ACC112 (cell line): ENCODE measurements at regions not wholly inside any gene's neighbourhood (a gene's known extent, or its start where the extent isn't known, plus 50 kb on each side); places are given as distances from the start of the nearest gene placed in this dataset.
A peak's percentile ranks its signal among the peaks of the same experiment; 100 is the strongest.

ENCODE experiments used
- H2AFZ ChIP-seq: fragments of 200-600 bp; sonication (generic); one replicate; pipeline ENCODE4 v1.6.0; 2017; ENCODE audit warnings: antibody characterized with exemption, low read length; ENCODE audit not compliant: unreplicated experiment
- H3K27ac ChIP-seq: fragments of 200-600 bp; sonication (generic); 2 replicates; pipeline ENCODE4 v1.5.1; 2014; ENCODE audit warnings: low read depth, mild to moderate bottlenecking, antibody characterized with exemption, low read length, moderate library complexity
- H3K27me3 ChIP-seq: fragments of 200-600 bp; sonication (generic); 2 replicates; pipeline ENCODE4 v1.6.1; 2014; ENCODE audit warnings: mild to moderate bottlenecking, antibody characterized with exemption, low read length, moderate library complexity, mixed read lengths; ENCODE audit not compliant: insufficient read depth
- H3K36me3 ChIP-seq: fragments of 200-600 bp; sonication (generic); 2 replicates; pipeline ENCODE4 v1.6.1; 2016; ENCODE audit warnings: mild to moderate bottlenecking, antibody characterized with exemption, low read length, moderate library complexity, mixed read lengths; ENCODE audit not compliant: insufficient read depth
- H3K4me1 ChIP-seq: fragments of 200-600 bp; sonication (generic); one replicate; pipeline ENCODE4 v1.6.1; 2016; ENCODE audit warnings: low read length, mixed read lengths; ENCODE audit not compliant: insufficient read depth, unreplicated experiment, control insufficient read depth
- H3K4me3 ChIP-seq: fragments of 200-600 bp; sonication (generic); 2 replicates; pipeline ENCODE4 v1.5.1; 2014; ENCODE audit warnings: mild to moderate bottlenecking, low read depth, low read length
- H3K79me2 ChIP-seq: fragments of 200-600 bp; sonication (generic); one replicate; pipeline ENCODE4 v1.6.0; 2016; ENCODE audit warnings: low read length; ENCODE audit not compliant: control insufficient read depth, unreplicated experiment, insufficient read depth

DNA sequence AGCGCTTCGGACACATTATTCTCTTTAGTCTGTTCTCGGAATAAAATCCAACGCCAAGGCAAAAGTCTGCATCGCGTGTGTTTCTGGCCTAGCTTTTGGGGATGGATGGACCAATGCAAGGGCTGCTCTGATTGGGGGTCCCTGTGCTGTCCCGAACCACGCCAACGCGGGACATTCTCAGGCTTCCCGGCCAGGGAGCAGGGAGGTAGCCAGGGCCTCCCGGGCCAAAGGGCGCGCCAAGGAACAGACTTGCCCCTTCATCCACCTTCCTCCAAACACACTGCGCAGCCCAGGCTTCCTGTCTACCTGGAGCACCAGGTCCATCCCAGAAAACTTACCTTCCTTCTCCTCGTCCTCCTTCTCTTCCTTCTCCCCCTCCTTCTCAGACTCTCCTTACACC, 113.0 kb upstream of the SELENOP start:
- no peak overlapping the region for H2AFZ ChIP-seq

GRCh38 chr5:42924226-42924625, 112.5 kb upstream of the SELENOP start:
- Histone ChIP-seq H3K36me3 (no peaks in the 10 kb centered on the region), H2AFZ (no peak overlapping the region), H3K27ac (no peak overlapping the region), H3K4me1 (no peaks in the 10 kb centered on the region), H3K4me3 (no peak overlapping the region), H3K79me2 (no peaks in the 10 kb centered on the region), H3K27me3 (0 out of 2 replicates have a peak, but pooled peaks cover 4% of the 10 kb centered on the region)

More for the DNA sequence above, 113.0 kb upstream of the SELENOP start:
- Histone ChIP-seq H3K4me3 (no peak overlapping the region), H3K27me3 (0 out of 2 replicates have a peak, but pooled peaks cover 4% of the 10 kb centered on the region), H3K79me2 (no peaks in the 10 kb centered on the region), H3K36me3 (no peaks in the 10 kb centered on the region), H3K4me1 (no peaks in the 10 kb centered on the region), H3K27ac (no peak overlapping the region)

GRCh38 chr5:42923710-42924109, 112.0 kb upstream of the SELENOP start:
- Histone ChIP-seq H3K4me1 (no peaks in the 10 kb centered on the region), H3K36me3 (no peaks in the 10 kb centered on the region), H3K27ac (no peak overlapping the region), H3K4me3 (no peak overlapping the region), H3K79me2 (no peaks in the 10 kb centered on the region), H3K27me3 (0 out of 2 replicates have a peak, but pooled peaks cover 4% of the 10 kb centered on the region), H2AFZ (no peak overlapping the region)

DNA sequence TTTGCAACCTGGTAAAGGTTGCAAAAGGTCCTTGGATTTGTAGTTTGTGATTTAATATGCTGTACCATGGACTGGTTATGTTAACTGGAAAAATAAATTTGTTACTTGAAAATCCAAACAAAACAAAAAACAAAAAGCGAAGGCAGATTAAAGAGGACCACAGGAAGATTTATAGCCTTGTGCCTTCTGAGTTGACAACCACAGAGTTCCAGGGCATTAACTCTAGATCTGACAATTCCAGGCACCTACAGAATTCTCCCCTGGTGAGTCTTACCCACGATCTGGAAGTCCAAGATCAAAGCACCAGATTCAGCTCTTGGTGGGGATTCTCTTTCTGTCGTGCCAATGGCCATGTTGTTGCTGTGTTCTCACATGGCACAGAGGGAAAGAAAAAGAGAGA, 107.9 kb upstream of the SELENOP start:
- H3K36me3 ChIP-seq, result no peaks in the 10 kb centered on the region
- H3K4me3 ChIP-seq, result no peak overlapping the region
- H3K27ac ChIP-seq, result no peak overlapping the region
- no peaks in the 10 kb centered on the region for H3K79me2 ChIP-seq
- H3K27me3 ChIP-seq, result no peaks in the 10 kb centered on the region
- H3K4me1 ChIP-seq, result no peaks in the 10 kb centered on the region
- H2AFZ ChIP-seq, result no peak overlapping the region

DNA sequence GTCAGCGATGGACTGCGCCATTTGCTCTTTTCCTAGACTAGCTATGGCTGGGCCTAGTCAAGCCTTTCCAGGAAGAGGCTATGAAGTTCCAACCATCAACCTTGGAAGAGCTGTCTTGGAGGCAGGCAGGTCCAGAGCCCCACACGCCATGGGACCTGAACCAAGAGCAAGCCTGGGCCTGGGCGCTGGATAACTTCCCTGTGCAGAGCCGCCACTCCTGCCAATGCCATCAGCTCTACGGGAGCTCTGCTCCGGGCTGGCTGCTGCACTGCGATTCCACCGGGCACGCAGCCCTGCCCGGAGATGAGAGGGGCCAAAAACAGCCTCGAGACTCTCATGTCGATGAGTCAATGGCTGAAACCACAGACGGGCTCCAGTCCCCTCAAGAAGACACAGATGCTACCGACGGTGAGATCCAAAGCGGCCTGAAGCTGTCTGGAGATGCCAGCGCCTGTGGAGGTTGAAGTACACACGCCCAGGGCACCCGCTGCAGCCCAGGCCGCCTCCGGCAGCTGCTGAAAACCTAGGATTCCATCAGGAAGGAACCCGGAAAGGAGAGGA, 103.7 kb upstream of the SELENOP start:
- Histone ChIP-seq H3K4me3 (no peak overlapping the region), H3K79me2 (no peaks in the 10 kb centered on the region), H3K4me1 (no peaks in the 10 kb centered on the region), H2AFZ (no peak overlapping the region), H3K36me3 (no peaks in the 10 kb centered on the region), H3K27me3 (no peaks in the 10 kb centered on the region), H3K27ac (no peak overlapping the region)

DNA sequence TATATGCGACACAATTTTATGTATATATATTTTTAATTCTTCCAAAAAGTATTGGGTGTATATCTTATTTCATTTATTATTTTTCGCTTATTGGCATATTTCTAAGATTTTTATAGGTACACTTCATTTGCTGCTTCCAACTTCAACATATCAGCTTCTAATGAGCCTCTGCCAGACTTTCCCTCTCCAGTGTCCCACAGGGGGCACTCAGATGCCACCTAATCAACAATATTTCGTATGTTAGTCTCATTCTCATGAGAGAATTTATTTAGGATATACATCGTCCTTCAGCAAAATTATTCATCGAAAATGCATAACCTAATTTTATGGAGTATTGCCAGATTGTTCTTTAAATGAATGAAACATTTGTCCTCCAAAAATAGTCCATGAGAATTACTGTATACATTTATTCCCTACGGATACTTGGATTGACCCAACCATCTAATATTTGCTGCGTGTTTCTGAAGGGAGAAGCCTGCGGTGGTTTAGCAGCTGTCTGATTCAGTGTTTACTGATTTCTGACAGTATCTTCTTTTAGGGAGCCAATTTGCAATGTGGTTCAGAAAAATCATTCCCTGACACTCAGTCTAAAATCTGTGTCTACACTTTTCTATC, 100.6 kb upstream of the SELENOP start:
- Histone ChIP-seq H3K36me3 (no peaks in the 10 kb centered on the region), H3K4me1 (no peaks in the 10 kb centered on the region), H3K79me2 (no peaks in the 10 kb centered on the region), H3K4me3 (no peak overlapping the region), H3K27ac (no peak overlapping the region), H3K27me3 (peaks cover 14% of the 10 kb centered on the region), H2AFZ (no peak overlapping the region)

GRCh38 chr5:42908509-42909488, 97.1 kb upstream of the SELENOP start:
- peaks cover 41% of the 10 kb centered on the region for H3K27me3 ChIP-seq
- no peaks in the 10 kb centered on the region for H3K79me2 ChIP-seq
- no peaks in the 10 kb centered on the region for H3K4me1 ChIP-seq
- no peak overlapping the region for H3K27ac ChIP-seq
- no peaks in the 10 kb centered on the region for H3K36me3 ChIP-seq
- peak overlapping the region; percentile 85 for H3K4me3 ChIP-seq
- peak overlapping the region; percentile 100 for H2AFZ ChIP-seq

DNA sequence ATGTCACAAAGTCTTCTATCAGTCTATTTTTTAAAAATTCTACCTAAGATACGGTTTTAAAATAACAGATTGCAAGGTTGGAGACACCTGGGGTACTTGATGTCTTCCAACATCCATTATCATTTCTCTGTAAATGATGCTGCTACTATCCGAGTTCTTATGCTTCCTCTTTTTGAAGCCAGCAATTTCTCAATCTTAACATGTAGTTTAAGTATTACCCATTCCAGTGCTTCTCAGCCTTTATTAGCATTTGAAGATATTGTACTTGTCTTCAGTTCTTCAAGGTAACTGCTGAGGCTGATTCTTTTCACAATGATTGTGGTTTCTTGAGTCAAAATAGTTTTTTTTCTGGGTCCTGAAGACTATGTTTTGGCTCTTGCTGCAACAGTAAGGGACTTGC, 96.4 kb upstream of the SELENOP start:
- Histone ChIP-seq H3K36me3 (no peaks in the 10 kb centered on the region), H3K27ac (no peak overlapping the region), H3K79me2 (no peaks in the 10 kb centered on the region), H3K4me1 (no peaks in the 10 kb centered on the region), H2AFZ (peak overlapping the region; percentile 100), H3K4me3 (peak overlapping the region; percentile 85), H3K27me3 (peaks cover 41% of the 10 kb centered on the region)

GRCh38 chr5:42905827-42906226, 94.1 kb upstream of the SELENOP start:
- Histone ChIP-seq H3K27me3 (peaks cover 41% of the 10 kb centered on the region), H3K4me3 (no peak overlapping the region), H3K79me2 (no peaks in the 10 kb centered on the region), H3K27ac (no peak overlapping the region), H2AFZ (no peak overlapping the region), H3K4me1 (no peaks in the 10 kb centered on the region), H3K36me3 (no peaks in the 10 kb centered on the region)

DNA sequence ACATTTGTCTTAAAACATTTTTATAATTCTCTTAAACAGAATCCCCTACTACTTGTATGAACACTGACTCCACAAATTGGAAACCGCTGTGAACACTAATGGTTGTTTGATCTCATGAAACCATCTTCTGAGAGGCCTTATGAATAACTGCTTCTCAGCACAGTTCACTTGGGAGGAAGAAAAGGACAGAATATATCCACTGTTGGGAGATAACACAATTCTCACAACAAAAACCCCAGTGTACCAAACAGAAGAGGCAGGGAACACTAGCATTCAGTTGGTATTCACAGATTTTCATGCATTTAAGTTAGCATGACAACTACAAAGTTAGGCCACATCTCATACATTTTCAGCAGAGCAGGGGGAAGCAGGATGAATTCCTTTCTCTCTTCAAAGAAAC, 89.0 kb upstream of the SELENOP start:
- no peak overlapping the region for H3K4me3 ChIP-seq
- H3K79me2 ChIP-seq, result no peaks in the 10 kb centered on the region
- no peaks in the 10 kb centered on the region for H3K36me3 ChIP-seq
- H3K27me3 ChIP-seq, result peaks cover 21% of the 10 kb centered on the region
- H3K27ac ChIP-seq, result no peak overlapping the region
- no peaks in the 10 kb centered on the region for H3K4me1 ChIP-seq
- H2AFZ ChIP-seq, result no peak overlapping the region
